WTC11 (cell line): ENCODE measurements at regions not wholly inside any gene's neighbourhood (a gene's known extent, or its start where the extent isn't known, plus 50 kb on each side); places are given as distances from the start of the nearest gene placed in this dataset.

Experiments used
- CBFB ChIP-seq: sonication (generic); formaldehyde crosslinking; IDR thresholded peaks from 2 replicates; pipeline ENCODE4 v1.8.1; 2022; ENCODE audit warnings: mild to moderate bottlenecking, low read depth, missing genetic modification reagents
- ETV6 ChIP-seq: sonication (generic); formaldehyde crosslinking; IDR thresholded peaks from 2 replicates; pipeline ENCODE4 v1.8.1; 2022; ENCODE audit warnings: mild to moderate bottlenecking, missing genetic modification reagents
- FOXJ3 ChIP-seq: sonication (generic); formaldehyde crosslinking; IDR thresholded peaks from 2 replicates; pipeline ENCODE4 v1.9.0; 2021; ENCODE audit warnings: missing genetic modification reagents, mild to moderate bottlenecking, borderline replicate concordance
- FOXK1 ChIP-seq: sonication (generic); formaldehyde crosslinking; IDR thresholded peaks from 2 replicates; pipeline ENCODE4 v1.8.0; 2022; ENCODE audit warnings: mild to moderate bottlenecking, moderate library complexity, missing genetic modification reagents
- FOXP1 ChIP-seq: sonication (generic); formaldehyde crosslinking; IDR thresholded peaks from 2 replicates; pipeline ENCODE4 v1.8.0; 2022; ENCODE audit warnings: missing genetic modification reagents, mild to moderate bottlenecking, moderate library complexity, borderline replicate concordance
- HMGA2 ChIP-seq: fragments of 250-450 bp; sonication (Bioruptor Pico); IDR thresholded peaks from 2 replicates; pipeline ENCODE4 v1.4.0; 2021; ENCODE audit warnings: mild to moderate bottlenecking, moderate library complexity
- MXD4 ChIP-seq: fragments of 250-450 bp; sonication (Bioruptor Pico); IDR thresholded peaks from 2 replicates; pipeline ENCODE4 v1.8.0; 2021; ENCODE audit warnings: mild to moderate bottlenecking, moderate library complexity, borderline replicate concordance
- SMAD3 ChIP-seq: sonication (generic); formaldehyde crosslinking; IDR thresholded peaks from 2 replicates; pipeline ENCODE4 v1.8.0; 2022; ENCODE audit warnings: missing genetic modification reagents, mild to moderate bottlenecking, borderline replicate concordance
- SP1 ChIP-seq: sonication (generic); formaldehyde crosslinking; conservative IDR thresholded peaks from 2 replicates; pipeline ENCODE4 v1.8.1; 2022; ENCODE audit warnings: missing genetic modification reagents
- ZBTB21 ChIP-seq: sonication (generic); formaldehyde crosslinking; IDR thresholded peaks from 2 replicates; pipeline ENCODE4 v1.8.1; 2023; ENCODE audit warnings: mild to moderate bottlenecking, missing genetic modification reagents, borderline replicate concordance
- TF ChIP-seq, protein P1 (sequence below): fragments of 200-600 bp; IDR thresholded peaks from 2 replicates; pipeline ENCODE4 v1.8.0; 2022; ENCODE audit warnings: antibody characterized with exemption
- TF ChIP-seq, protein P2 (sequence below): sonication (generic); formaldehyde crosslinking; IDR thresholded peaks from 2 replicates; pipeline ENCODE4 v1.8.1; 2023; ENCODE audit warnings: mild to moderate bottlenecking, missing genetic modification reagents, moderate library complexity
- TF ChIP-seq, protein P3 (sequence below): sonication (generic); formaldehyde crosslinking; conservative IDR thresholded peaks from 2 replicates; pipeline ENCODE4 v1.8.1; 2022; ENCODE audit warnings: mild to moderate bottlenecking, missing genetic modification reagents
- TF ChIP-seq, protein P4 (sequence below): sonication (generic); formaldehyde crosslinking; IDR thresholded peaks from 2 replicates; pipeline ENCODE4 v1.8.1; 2023; ENCODE audit warnings: mild to moderate bottlenecking, missing genetic modification reagents

DNA sequence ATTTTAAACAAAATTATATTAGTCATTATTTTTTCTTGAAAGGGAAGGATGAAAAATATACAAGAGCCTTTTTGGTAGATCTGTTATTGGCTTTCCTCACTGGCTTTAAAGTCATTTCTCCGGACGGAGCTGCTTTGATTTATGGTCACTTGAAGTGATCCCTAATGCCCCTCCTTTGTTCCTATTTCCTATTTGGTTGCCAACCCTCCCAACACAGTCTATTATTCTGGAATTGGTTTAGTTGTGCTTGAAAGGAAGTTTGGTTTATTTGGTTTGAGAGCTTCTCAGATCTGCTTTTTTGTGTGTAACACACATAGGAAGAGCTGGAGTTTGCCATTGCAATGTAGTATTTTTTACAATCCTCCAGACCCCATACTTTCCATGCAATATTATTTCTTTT, 347.9 kb downstream of the RFPL4B start:
- no peak for TF ChIP-seq MXD4
- no peak for TF ChIP-seq FOXJ3 (CRISPR knock-in tag)
- TF ChIP-seq, protein P1, sequence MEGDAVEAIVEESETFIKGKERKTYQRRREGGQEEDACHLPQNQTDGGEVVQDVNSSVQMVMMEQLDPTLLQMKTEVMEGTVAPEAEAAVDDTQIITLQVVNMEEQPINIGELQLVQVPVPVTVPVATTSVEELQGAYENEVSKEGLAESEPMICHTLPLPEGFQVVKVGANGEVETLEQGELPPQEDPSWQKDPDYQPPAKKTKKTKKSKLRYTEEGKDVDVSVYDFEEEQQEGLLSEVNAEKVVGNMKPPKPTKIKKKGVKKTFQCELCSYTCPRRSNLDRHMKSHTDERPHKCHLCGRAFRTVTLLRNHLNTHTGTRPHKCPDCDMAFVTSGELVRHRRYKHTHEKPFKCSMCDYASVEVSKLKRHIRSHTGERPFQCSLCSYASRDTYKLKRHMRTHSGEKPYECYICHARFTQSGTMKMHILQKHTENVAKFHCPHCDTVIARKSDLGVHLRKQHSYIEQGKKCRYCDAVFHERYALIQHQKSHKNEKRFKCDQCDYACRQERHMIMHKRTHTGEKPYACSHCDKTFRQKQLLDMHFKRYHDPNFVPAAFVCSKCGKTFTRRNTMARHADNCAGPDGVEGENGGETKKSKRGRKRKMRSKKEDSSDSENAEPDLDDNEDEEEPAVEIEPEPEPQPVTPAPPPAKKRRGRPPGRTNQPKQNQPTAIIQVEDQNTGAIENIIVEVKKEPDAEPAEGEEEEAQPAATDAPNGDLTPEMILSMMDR = no peak
- TF ChIP-seq SMAD3 = no peak
- no peak for TF ChIP-seq ETV6 (CRISPR knock-in tag)
- no peak for TF ChIP-seq FOXK1 (CRISPR knock-in tag)
- TF ChIP-seq CBFB = no peak
- TF ChIP-seq, protein P2, sequence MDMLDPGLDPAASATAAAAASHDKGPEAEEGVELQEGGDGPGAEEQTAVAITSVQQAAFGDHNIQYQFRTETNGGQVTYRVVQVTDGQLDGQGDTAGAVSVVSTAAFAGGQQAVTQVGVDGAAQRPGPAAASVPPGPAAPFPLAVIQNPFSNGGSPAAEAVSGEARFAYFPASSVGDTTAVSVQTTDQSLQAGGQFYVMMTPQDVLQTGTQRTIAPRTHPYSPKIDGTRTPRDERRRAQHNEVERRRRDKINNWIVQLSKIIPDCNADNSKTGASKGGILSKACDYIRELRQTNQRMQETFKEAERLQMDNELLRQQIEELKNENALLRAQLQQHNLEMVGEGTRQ = no peak
- no peak for TF ChIP-seq ZBTB21 (CRISPR knock-in tag)
- no peak for TF ChIP-seq FOXP1 (CRISPR knock-in tag)
- TF ChIP-seq, protein P3, sequence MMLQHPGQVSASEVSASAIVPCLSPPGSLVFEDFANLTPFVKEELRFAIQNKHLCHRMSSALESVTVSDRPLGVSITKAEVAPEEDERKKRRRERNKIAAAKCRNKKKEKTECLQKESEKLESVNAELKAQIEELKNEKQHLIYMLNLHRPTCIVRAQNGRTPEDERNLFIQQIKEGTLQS = no peak
- TF ChIP-seq, protein P4, sequence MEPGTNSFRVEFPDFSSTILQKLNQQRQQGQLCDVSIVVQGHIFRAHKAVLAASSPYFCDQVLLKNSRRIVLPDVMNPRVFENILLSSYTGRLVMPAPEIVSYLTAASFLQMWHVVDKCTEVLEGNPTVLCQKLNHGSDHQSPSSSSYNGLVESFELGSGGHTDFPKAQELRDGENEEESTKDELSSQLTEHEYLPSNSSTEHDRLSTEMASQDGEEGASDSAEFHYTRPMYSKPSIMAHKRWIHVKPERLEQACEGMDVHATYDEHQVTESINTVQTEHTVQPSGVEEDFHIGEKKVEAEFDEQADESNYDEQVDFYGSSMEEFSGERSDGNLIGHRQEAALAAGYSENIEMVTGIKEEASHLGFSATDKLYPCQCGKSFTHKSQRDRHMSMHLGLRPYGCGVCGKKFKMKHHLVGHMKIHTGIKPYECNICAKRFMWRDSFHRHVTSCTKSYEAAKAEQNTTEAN (CRISPR knock-in tag) = no peak
- TF ChIP-seq SP1 (CRISPR knock-in tag) = no peak
- no peak for TF ChIP-seq HMGA2 (CRISPR knock-in tag)
